ENCODE measurements at regions not wholly inside any gene's neighbourhood (a gene's known extent, or its start where the extent isn't known, plus 50 kb on each side); places are given as distances from the start of the nearest gene placed in this dataset.

DNA sequence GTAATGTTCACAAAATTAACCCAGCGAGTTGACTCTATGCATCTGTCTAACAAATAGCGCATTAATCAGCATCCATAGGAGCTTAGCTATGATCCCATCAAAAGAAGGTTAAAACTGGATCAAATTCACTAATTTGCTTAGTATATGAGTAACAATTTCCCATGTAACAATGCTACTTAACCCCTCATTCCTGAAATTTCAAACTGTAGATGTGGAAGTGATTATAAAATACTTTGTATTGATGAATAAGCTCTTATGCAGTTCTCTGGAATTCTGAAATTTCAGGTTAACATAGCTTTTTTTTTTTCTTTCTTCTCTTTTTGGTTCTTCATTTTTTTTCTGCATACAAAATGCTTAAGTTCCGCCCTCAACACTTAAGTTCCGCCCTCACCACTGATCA lies 1272.7 kb downstream of the KCNT2 start:
- Histone ChIP-seq H3K4me3 (ENCODE audit: low read length in 2 of 2) (no peak overlapping the region), H3K36me3 (ENCODE audit: control insufficient read depth in 2 of 2, insufficient read depth in 2 of 2, low read length in 1 of 2) (no peaks in the 10 kb centered on the region), H3K27me3 (ENCODE audit: control insufficient read depth in 2 of 2, insufficient read depth in 1 of 2, low read length in 1 of 2) (no peaks in the 10 kb centered on the region), H3K9me3 (ENCODE audit: control insufficient read depth in 2 of 2, insufficient read depth in 1 of 2, low read length in 1 of 2) (no peaks in the 10 kb centered on the region), H3K4me1 (ENCODE audit: control insufficient read depth in 2 of 2, insufficient read depth in 2 of 2, low read length in 2 of 2) (no peaks in the 10 kb centered on the region), H3K27ac (ENCODE audit: low read depth in 1 of 2, low read length in 1 of 2) (no peak overlapping the region)
- WGBS: 92% methylated on average over 4 of the region's 4 CpGs
- DNase-seq (ENCODE audit: low read depth in 6 of 9, low spot score in 9 of 9): no peak

DNA sequence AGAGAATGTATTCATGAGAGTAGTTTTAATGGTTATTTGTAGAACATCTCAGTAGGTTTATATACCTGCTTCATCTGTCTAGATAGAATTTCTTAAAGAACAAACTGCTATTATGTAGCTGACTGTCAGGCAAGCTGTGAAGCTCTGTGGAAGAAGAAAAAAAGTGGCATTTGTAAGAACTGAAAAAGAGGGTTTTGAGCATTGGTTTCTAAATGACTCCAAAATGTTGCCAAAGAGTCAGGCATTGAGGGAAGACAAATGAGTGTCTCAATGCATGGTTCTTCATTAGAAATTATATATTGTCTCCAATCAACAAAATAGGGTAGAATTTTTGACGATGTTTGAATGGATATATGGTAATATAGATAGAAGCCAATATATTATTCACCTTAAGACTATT lies 1276.1 kb downstream of the KCNT2 start:
- Histone ChIP-seq H3K27ac (ENCODE audit: low read depth in 1 of 2, low read length in 1 of 2) (no peak overlapping the region), H3K4me1 (ENCODE audit: control insufficient read depth in 2 of 2, insufficient read depth in 2 of 2, low read length in 2 of 2) (no peaks in the 10 kb centered on the region), H3K9me3 (ENCODE audit: control insufficient read depth in 2 of 2, insufficient read depth in 1 of 2, low read length in 1 of 2) (no peaks in the 10 kb centered on the region), H3K36me3 (ENCODE audit: control insufficient read depth in 2 of 2, insufficient read depth in 2 of 2, low read length in 1 of 2) (no peaks in the 10 kb centered on the region), H3K4me3 (ENCODE audit: low read length in 2 of 2) (no peak overlapping the region), H3K27me3 (ENCODE audit: control insufficient read depth in 2 of 2, insufficient read depth in 1 of 2, low read length in 1 of 2) (no peaks in the 10 kb centered on the region)
- 96% methylated on average over 1 of the region's 1 CpG for WGBS
- DNase-seq (ENCODE audit: low read depth in 6 of 9, low spot score in 9 of 9): no peak

DNA sequence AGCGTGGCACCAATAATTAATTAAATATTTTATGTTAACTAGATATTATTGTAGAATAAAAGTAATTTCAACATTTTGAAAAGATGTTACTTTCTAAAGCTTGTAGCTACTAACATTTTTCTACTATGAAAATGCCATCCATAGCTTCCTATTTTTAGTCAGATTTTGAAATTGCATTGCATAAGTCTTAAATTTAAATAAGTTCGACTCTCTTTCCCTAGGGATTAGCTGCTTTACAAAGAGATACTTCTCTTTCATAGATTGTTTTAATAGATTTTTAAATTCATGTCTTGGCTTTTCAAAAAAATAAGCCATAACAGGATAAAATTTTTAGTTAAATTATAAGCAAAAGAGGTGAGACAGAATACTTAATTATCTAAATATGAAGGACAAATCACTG lies 1279.6 kb downstream of the KCNT2 start:
- H3K4me3 ChIP-seq (ENCODE audit: low read length in 2 of 2): no peak overlapping the region
- no peaks in the 10 kb centered on the region for H3K27me3 ChIP-seq (ENCODE audit: control insufficient read depth in 2 of 2, insufficient read depth in 1 of 2, low read length in 1 of 2)
- no peaks in the 10 kb centered on the region for H3K4me1 ChIP-seq (ENCODE audit: control insufficient read depth in 2 of 2, insufficient read depth in 2 of 2, low read length in 2 of 2)
- DNase-seq (ENCODE audit: low read depth in 6 of 9, low spot score in 9 of 9): no peak
- 85% methylated on average over 2 of the region's 2 CpGs for WGBS
- no peak overlapping the region for H3K27ac ChIP-seq (ENCODE audit: low read depth in 1 of 2, low read length in 1 of 2)
- H3K9me3 ChIP-seq (ENCODE audit: control insufficient read depth in 2 of 2, insufficient read depth in 1 of 2, low read length in 1 of 2): no peaks in the 10 kb centered on the region
- H3K36me3 ChIP-seq (ENCODE audit: control insufficient read depth in 2 of 2, insufficient read depth in 2 of 2, low read length in 1 of 2): no peaks in the 10 kb centered on the region

DNA sequence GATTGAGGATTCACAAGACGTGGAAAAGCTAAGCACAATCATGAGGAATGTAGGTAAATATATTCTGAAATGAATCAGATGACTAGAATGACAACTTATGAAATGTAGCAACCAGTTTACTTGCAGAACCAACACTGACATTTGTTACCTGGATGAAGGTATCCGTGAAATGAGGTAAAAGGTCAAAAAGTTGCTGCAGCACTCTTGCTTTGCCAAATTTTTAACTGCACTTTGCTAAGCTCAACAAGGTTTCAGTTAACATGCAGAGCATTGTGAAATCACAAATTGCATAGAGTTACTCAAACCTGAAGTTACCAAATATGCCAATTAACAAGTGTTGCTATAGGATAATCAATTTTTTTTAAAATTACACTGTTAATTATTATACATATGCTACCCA lies 1280.1 kb downstream of the KCNT2 start:
- DNase-seq (ENCODE audit: low read depth in 6 of 9, low spot score in 9 of 9): no peak
- Histone ChIP-seq H3K4me1 (ENCODE audit: control insufficient read depth in 2 of 2, insufficient read depth in 2 of 2, low read length in 2 of 2) (no peaks in the 10 kb centered on the region), H3K4me3 (ENCODE audit: low read length in 2 of 2) (no peak overlapping the region), H3K36me3 (ENCODE audit: control insufficient read depth in 2 of 2, insufficient read depth in 2 of 2, low read length in 1 of 2) (no peaks in the 10 kb centered on the region), H3K9me3 (ENCODE audit: control insufficient read depth in 2 of 2, insufficient read depth in 1 of 2, low read length in 1 of 2) (no peaks in the 10 kb centered on the region), H3K27me3 (ENCODE audit: control insufficient read depth in 2 of 2, insufficient read depth in 1 of 2, low read length in 1 of 2) (no peaks in the 10 kb centered on the region), H3K27ac (ENCODE audit: low read depth in 1 of 2, low read length in 1 of 2) (no peak overlapping the region)
- WGBS: 80% methylated on average over 2 of the region's 2 CpGs

DNA sequence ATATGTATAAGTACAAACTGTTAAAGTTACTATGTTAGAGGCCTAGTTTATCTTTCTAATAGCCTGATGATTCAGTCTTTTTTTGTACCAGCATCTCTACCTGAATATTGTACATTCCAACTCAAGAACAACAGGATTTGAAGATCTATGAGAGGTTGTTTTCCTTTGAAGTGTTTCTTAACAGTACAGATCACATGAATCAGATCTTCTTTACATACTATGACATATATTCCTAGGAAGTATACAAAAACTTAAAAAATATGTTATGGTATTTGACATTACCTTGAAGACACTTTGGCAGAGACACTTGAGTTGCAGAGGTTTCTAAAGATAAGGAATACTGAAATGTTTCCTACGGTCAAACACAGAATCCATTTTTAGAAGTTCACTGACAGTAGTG lies 1280.9 kb downstream of the KCNT2 start:
- Histone ChIP-seq H3K4me1 (ENCODE audit: control insufficient read depth in 2 of 2, insufficient read depth in 2 of 2, low read length in 2 of 2) (no peaks in the 10 kb centered on the region), H3K27ac (ENCODE audit: low read depth in 1 of 2, low read length in 1 of 2) (no peak overlapping the region), H3K27me3 (ENCODE audit: control insufficient read depth in 2 of 2, insufficient read depth in 1 of 2, low read length in 1 of 2) (no peaks in the 10 kb centered on the region), H3K9me3 (ENCODE audit: control insufficient read depth in 2 of 2, insufficient read depth in 1 of 2, low read length in 1 of 2) (no peaks in the 10 kb centered on the region), H3K36me3 (ENCODE audit: control insufficient read depth in 2 of 2, insufficient read depth in 2 of 2, low read length in 1 of 2) (no peaks in the 10 kb centered on the region), H3K4me3 (ENCODE audit: low read length in 2 of 2) (no peak overlapping the region)
- 94% methylated on average over 1 of the region's 1 CpG for WGBS
- DNase-seq (ENCODE audit: low read depth in 6 of 9, low spot score in 9 of 9): no peak

DNA sequence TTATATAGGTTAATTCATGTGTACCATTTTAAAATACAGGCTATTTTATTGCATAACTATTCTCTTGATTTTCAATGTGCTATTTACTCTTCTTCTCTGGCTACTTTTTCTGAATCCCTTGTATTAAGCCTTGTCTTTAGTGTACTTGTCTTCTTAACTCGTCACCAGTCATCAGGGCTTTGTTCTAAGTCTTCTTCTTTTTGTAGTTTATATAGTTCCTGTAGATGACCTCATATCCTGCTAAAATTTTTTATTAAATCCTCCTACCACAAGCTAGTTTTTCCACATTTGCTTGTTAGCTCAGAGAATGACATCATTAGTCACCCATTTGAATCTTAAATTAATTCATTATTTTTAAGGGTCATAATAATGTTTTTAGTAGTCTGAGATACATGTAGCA lies 1281.9 kb downstream of the KCNT2 start:
- Histone ChIP-seq H3K4me1 (ENCODE audit: control insufficient read depth in 2 of 2, insufficient read depth in 2 of 2, low read length in 2 of 2) (no peaks in the 10 kb centered on the region), H3K9me3 (ENCODE audit: control insufficient read depth in 2 of 2, insufficient read depth in 1 of 2, low read length in 1 of 2) (no peaks in the 10 kb centered on the region), H3K4me3 (ENCODE audit: low read length in 2 of 2) (no peak overlapping the region), H3K36me3 (ENCODE audit: control insufficient read depth in 2 of 2, insufficient read depth in 2 of 2, low read length in 1 of 2) (no peaks in the 10 kb centered on the region), H3K27me3 (ENCODE audit: control insufficient read depth in 2 of 2, insufficient read depth in 1 of 2, low read length in 1 of 2) (no peaks in the 10 kb centered on the region), H3K27ac (ENCODE audit: low read depth in 1 of 2, low read length in 1 of 2) (no peak overlapping the region)
- no peak for DNase-seq (ENCODE audit: low read depth in 6 of 9, low spot score in 9 of 9)
- 81% methylated on average over 1 of the region's 1 CpG for WGBS

DNA sequence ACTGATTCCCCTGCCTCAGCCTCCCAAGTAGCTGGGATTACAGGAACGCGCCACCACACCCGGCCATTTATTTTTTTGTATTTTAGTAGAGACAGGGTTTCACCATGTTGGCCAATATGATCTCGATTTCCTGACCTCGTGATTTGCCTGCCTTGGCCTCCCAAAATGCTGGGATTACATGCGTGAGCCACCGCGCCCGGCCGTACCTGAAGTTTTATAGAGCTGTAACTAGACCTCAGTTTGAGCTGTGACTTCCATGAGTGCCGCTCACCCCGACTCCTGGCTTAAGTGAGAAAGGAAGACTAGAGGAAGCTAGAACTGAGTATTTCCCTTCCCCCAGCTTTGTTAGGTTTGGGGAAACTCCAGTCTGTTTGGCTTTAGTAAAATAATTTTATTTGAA lies 1283.1 kb downstream of the KCNT2 start:
- Histone ChIP-seq H3K27me3 (ENCODE audit: control insufficient read depth in 2 of 2, insufficient read depth in 1 of 2, low read length in 1 of 2) (no peaks in the 10 kb centered on the region), H3K9me3 (ENCODE audit: control insufficient read depth in 2 of 2, insufficient read depth in 1 of 2, low read length in 1 of 2) (no peaks in the 10 kb centered on the region), H3K27ac (ENCODE audit: low read depth in 1 of 2, low read length in 1 of 2) (no peak overlapping the region), H3K36me3 (ENCODE audit: control insufficient read depth in 2 of 2, insufficient read depth in 2 of 2, low read length in 1 of 2) (no peaks in the 10 kb centered on the region), H3K4me3 (ENCODE audit: low read length in 2 of 2) (no peak overlapping the region), H3K4me1 (ENCODE audit: control insufficient read depth in 2 of 2, insufficient read depth in 2 of 2, low read length in 2 of 2) (no peaks in the 10 kb centered on the region)
- WGBS: 98% methylated on average over 12 of the region's 12 CpGs
- no peak for DNase-seq (ENCODE audit: low read depth in 6 of 9, low spot score in 9 of 9)

DNA sequence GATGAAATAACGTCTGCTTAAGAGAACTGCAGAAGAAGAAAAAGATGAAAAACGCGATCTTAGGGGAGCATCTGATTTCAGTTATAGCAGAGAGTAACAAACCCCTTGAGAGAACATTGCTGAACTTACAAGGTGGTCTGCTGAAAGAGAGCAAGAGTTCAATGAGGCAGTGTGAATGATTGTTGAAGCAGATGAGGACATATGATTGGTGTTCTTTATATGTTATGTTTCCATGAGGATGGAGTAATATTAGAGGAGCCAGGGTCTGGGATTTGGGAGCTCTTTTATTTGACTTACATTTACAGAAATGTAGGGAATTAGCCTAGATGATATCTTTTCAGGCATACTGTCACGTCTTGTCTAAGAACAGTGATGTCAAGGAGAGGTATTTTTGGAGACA lies 1302.0 kb downstream of the KCNT2 start:
- Histone ChIP-seq H3K36me3 (ENCODE audit: control insufficient read depth in 2 of 2, insufficient read depth in 2 of 2, low read length in 1 of 2) (no peaks in the 10 kb centered on the region), H3K4me1 (ENCODE audit: control insufficient read depth in 2 of 2, insufficient read depth in 2 of 2, low read length in 2 of 2) (no peaks in the 10 kb centered on the region), H3K27ac (ENCODE audit: low read depth in 1 of 2, low read length in 1 of 2) (no peak overlapping the region), H3K4me3 (ENCODE audit: low read length in 2 of 2) (no peak overlapping the region), H3K27me3 (ENCODE audit: control insufficient read depth in 2 of 2, insufficient read depth in 1 of 2, low read length in 1 of 2) (no peaks in the 10 kb centered on the region), H3K9me3 (ENCODE audit: control insufficient read depth in 2 of 2, insufficient read depth in 1 of 2, low read length in 1 of 2) (no peaks in the 10 kb centered on the region)
- WGBS: 88% methylated on average over 4 of the region's 4 CpGs
- DNase-seq (ENCODE audit: low read depth in 6 of 9, low spot score in 9 of 9): no peak

DNA sequence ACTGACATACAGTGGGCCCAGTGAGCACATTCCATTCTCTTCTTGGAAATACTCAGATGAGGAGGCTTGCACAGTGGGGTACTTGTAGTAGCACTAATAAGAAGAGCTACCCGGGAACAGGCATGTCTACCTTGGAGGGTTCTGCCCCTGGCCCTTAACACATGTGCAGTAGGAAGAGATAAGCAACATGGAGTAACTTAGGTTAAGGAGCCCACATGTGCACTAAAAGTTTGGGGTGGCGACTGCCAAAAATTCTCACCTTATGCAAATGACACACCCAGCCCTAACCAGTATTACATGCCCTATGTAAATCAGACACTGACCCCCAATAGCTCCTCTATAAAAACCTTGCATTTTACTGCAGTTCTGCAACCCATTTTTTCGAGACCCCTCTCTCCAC lies 1313.3 kb downstream of the KCNT2 start:
- Histone ChIP-seq H3K9me3 (ENCODE audit: control insufficient read depth in 2 of 2, insufficient read depth in 1 of 2, low read length in 1 of 2) (no peaks in the 10 kb centered on the region), H3K27me3 (ENCODE audit: control insufficient read depth in 2 of 2, insufficient read depth in 1 of 2, low read length in 1 of 2) (no peaks in the 10 kb centered on the region), H3K36me3 (ENCODE audit: control insufficient read depth in 2 of 2, insufficient read depth in 2 of 2, low read length in 1 of 2) (no peaks in the 10 kb centered on the region), H3K4me1 (ENCODE audit: control insufficient read depth in 2 of 2, insufficient read depth in 2 of 2, low read length in 2 of 2) (no peaks in the 10 kb centered on the region), H3K4me3 (ENCODE audit: low read length in 2 of 2) (no peak overlapping the region), H3K27ac (ENCODE audit: low read depth in 1 of 2, low read length in 1 of 2) (no peak overlapping the region)
- no peak for DNase-seq (ENCODE audit: low read depth in 6 of 9, low spot score in 9 of 9)
- 95% methylated on average over 3 of the region's 3 CpGs for WGBS

DNA sequence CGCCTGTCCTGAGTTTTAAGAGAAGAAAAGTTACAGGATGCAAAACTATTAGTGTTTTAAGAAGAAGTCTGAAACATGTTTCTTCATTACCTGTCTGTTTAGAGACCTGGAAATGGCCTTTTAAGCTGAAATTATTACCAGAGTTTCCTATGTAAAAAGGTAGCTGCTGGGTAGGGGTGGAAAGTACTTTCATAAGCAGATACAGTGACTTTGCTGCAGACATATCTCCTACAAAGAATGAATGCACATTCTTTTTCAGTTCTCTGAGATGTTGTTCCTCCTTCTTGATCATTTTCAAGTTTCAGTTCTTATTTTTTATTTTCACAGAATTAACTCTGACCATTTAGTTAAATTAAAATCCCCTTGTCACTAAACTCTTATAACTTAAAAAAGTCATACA lies 1329.6 kb downstream of the KCNT2 start:
- H3K4me3 ChIP-seq (ENCODE audit: low read length in 2 of 2): no peak overlapping the region
- no peaks in the 10 kb centered on the region for H3K36me3 ChIP-seq (ENCODE audit: control insufficient read depth in 2 of 2, insufficient read depth in 2 of 2, low read length in 1 of 2)
- no peaks in the 10 kb centered on the region for H3K27me3 ChIP-seq (ENCODE audit: control insufficient read depth in 2 of 2, insufficient read depth in 1 of 2, low read length in 1 of 2)
- no peak for DNase-seq (ENCODE audit: low read depth in 6 of 9, low spot score in 9 of 9)
- H3K4me1 ChIP-seq (ENCODE audit: control insufficient read depth in 2 of 2, insufficient read depth in 2 of 2, low read length in 2 of 2): no peaks in the 10 kb centered on the region
- no peaks in the 10 kb centered on the region for H3K9me3 ChIP-seq (ENCODE audit: control insufficient read depth in 2 of 2, insufficient read depth in 1 of 2, low read length in 1 of 2)
- WGBS: 84% methylated on average over 1 of the region's 1 CpG
- no peak overlapping the region for H3K27ac ChIP-seq (ENCODE audit: low read depth in 1 of 2, low read length in 1 of 2)
